NCI-H345 treated with DMSO at 0.1 percent for 48 hours (cell line): ENCODE measurements at regions not wholly inside any gene's neighbourhood (a gene's known extent, or its start where the extent isn't known, plus 50 kb on each side); places are given as distances from the start of the nearest gene placed in this dataset.

Source experiments
- DNase-seq: peaks from one replicate; lab custom pipeline; 2025; ENCODE audit not compliant: unreplicated experiment; lab: John Stamatoyannopoulos, UW

DNA sequence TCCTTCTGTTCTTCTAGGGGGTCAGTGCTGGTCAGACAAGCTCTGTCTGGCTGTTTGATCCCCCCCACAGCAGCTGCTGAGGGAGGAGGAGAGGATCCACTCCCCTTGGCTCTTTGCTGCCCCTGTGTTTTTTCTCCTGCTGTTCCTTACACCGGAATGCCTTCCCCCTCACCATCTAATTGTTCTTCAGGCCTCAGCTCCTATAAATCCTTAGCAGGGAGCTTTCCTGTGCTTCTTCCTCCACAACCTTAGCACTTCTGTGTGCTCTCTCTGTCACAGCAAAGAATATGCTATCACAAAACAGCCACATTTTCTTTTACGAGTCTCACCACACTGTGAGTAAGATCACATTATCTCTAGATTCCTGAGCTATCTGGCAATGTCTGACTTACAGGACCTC, 196.6 kb downstream of the OTOR start:
- DNase-seq = no peak

DNA sequence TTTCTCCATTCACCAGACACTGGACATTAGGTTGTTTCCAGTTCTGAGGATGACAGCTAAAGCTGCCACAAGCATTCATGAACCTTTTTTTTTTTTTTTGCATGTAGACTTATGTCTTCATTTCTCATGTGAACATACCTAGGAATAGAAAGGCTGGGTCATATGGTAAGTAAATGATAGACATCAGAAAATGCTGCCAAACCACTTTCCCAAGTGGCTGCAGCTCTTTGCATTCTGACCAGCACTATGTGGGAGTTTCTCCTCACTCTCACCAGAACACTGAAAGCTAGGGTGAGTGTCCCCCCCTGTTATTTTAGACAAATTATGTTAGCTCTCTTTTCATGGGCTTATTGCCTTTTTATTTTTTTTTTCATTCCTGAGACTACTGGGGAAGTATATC, 197.5 kb downstream of the OTOR start:
- no peak for DNase-seq

DNA sequence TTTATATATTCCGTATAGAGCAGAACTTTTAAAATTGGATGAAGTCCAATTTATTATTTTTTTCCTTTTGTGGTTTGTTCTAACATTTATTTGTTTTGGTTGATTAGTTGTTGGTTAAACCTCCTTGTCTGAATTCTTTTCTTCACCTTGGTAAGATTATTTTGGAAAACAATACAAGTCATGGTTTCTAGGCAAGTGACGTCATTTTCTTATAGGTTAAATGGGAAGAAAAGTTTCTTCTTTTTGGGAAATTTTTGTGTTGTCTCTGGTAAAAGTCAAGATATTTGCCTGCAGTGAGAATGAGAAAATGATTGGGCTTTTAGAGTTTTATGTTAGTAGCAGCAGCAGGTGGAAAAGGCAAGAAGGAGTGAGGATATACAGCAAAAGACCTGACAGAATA, 197.9 kb downstream of the OTOR start:
- DNase-seq = no peak

DNA sequence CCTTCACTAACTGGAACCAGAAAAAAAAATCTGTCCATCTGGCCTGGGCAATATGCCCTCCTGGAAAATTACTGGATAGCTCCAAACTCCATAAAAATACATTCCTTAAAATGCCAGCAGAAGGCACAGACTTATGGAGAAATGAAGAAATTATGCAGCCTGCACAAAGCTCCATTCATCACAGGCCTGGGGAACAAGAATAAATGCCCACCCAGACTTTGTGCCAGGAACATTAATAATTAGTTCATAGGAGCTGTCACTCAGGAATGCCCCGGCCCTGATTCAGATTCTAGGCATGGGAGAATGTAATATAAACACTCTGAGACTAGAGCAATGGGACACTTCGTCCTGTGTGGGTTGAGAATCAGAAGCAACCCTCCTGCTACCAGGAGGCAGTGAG, 199.3 kb downstream of the OTOR start:
- DNase-seq = no peak

DNA sequence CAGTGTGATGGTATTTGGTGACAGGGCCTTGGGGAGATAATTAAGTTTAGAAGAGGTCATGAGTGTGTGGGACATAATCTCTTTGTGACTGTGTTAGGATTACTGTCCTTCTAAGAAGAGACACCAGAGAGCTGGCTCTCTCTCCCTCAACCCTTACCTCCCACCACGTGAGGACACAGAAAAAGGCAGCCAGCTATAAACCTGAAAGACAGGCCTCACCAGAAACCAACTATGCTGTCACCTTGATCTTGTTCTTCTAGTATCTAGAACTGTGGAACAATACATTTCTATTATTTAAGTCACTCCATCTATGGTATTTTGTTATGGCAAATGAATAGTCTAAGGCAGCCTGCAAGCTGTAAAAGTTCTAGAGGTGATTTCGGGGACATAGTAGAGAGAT, 203.7 kb downstream of the OTOR start:
- no peak for DNase-seq

- DNase-seq = no peak
Observed at GRCh38 chr20:16952965-16953364, 204.8 kb downstream of the OTOR start.

DNA sequence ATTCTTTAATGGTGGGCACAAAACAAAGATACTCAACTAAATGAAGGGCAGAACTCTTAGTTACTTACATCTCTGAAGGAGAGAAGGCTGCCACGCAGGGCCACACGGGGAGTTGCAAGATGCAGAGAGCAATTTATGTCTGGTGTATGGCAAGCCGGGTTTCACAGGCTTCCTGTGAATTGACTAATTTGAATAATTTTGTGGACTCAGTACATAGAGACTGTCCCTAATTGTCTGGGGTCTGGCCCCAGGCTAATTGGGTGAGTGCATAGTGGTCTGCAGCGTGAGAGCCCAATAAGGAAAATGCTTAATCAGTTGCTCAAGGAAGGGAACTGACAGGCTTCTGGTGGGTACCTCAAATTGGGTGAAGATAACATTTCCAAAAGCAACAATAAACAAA, 205.7 kb downstream of the OTOR start:
- no peak for DNase-seq

DNA sequence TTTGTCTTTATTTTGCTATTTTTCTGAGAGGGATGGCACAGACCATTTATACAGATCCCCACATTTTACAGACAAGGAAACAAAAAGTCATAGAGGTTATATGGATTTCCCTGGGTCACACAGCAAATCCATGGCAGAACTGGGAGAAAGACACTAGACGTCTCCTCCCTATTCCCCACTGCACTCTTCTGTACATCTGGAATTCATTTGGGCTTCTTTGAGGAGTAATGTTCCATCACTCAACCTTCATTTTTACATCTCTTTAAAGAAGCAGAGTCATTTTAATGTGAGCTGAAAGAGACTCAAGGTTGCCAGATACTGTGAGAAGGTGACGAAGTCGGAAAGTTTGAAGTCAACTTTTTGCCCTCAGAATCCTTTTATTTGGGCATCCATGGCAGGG, 207.3 kb downstream of the OTOR start:
- DNase-seq = no peak

GRCh38 chr20:16955971-16956370, 207.8 kb downstream of the OTOR start:
- DNase-seq = no peak

DNA sequence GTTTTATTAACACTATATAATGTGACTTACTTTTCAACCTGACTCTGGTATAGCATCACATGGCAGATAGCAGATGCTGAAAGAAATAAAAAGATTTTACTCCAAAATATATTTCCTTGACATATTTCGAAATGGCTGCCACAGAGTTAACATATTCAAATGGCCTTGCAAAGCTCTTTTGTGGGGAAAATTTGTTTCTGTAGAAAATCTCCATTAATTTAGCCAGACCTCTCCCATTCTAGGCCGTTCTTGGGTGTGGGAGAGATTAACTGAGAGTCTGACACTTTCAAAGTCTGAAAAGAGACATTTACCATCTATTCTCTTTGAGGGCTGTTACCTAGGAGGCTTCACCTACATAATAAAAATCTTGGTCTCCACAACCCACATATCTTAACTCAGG, 217.2 kb downstream of the OTOR start:
- DNase-seq = no peak

DNA sequence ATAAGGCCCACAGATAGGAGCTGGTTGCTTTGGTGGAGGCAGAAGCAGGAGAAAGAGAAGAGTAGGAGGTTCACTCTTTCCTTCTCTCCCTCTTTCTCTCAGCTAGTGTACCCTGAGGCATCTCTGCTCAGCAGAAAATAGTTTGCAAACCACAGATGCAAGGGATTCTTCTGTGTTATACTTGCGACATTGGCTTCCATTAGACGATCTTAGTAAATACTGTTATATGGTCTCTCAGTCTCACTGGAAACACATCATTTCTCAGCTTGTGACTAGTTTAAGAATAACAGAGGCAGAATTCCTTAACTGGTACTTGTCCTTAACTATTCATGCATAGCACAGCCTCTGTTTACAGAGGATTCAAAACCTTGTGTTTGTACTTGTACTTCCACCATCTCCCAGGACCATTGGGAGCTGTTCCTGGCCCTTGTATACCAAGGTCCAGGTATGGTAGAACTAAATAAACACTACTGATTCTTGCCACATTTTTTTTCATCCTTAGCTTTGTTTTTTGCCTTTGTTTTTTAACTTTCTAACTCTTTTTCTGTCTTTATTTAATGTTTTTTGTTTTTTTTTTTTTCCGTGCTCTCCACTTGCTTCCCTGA, 218.2 kb downstream of the OTOR start:
- no peak for DNase-seq

DNA sequence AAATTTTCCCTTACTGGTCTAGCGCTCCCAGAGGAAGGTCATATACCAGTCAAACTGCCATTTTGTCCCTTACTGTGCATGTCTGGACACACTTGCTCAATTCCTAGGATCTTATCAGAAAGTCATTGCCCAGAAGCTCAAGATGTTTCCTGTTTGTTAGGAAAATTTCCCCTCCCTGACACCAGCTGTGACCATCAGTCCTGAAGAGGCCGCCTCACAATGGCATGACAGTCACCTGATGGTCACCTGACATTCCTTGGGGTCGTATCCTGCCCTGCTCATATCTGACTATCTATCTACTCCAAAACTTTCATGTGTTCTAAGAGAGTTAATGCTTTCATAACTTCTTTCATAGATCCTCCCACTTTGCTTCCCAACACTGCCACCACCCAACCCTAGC, 219.9 kb downstream of the OTOR start:
- no peak for DNase-seq

DNA sequence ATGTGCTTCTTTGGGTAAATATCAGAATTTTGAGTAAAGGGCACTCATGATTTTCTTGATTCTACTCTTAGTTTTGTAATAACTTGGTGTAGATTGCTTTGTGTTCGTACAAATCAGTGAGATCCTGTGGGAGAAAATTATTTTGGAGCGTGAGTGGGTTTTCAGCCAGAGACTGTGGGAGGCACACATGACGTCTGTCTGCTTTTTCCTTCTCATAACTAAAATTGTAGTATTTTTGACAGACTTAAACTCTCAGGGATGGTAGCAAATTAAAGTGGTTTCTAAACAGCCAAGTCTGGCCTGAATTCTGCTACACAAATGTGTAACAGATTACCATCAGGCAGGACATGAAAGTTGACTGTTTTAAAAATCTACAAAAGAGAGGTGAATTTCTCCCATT, 222.6 kb downstream of the OTOR start:
- DNase-seq = no peak

DNA sequence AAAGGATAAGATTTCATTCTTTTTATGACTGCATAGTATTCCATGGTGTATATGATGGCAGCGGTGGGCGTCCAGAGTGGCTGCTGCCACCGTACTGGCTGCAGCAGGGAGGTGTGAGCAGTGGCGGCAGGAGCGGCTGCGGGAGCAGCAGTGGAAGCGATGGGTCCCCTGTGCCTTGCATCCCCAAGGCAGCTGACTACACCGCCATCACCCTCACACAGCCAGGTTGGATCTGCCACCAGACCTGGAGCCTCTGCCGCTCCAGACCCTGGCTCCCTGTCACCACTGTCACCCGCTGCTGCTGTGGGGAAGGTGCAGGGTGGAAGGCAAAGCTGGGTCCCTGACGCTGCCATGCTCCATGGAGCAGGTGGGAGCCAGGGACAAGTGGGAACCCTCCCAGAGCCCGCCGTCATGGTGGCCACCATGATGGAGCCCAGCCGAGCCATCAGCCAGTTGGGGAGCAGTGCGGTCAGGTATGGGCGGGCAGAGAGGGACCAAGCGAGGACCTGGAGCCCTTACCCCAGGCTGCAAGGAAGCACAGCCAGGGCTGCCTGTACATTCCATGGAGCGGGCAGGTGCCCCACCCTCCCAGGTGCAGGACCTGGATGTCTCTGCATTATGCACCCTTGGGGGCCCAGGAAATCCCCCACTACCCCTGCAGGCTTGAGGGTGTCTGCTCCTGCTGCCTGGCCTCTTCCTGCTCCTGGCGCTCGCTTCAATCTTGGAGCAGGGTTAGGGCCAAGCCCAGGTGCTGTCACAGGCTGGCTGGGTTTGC, 226.1 kb downstream of the OTOR start:
- no peak for DNase-seq

DNA sequence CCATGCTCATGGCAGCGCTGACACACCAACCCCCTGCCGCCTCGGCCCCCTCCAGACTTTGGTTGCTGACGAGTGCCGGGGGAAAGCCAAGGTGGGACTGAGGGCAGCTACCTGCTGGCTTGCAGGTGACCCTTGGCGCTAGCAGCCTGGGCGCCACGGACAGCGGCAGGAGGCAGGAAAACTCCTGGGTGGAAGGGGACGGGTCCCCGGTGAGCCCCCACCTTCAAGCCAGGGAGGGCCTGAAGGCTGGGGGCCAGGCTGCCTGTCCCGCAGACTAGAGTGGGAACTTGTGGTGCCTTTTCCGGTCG, 226.7 kb downstream of the OTOR start:
- DNase-seq = no peak

DNA sequence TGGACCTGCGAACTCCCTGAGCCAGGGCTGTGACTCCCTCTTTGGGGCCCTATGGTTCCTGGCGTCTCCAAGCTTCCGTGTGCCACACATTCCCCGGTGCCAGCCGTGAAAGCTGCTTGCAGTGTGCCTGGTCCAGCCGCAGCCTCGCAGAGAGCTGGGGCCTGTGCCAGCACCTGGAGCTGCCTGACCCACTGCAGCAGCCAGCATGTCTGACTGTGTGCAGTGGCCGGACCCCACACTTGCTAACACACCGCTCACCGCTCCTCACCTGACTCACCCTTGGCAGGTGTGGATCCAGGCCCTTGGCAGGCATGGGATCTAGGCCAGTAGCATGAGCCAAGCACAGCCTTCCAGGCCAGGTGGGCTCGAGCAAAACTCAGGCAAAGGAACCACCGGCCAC, 227.5 kb downstream of the OTOR start:
- no peak for DNase-seq

- DNase-seq = no peak
Observed at GRCh38 chr20:16978497-16978896, 230.3 kb downstream of the OTOR start.

DNA sequence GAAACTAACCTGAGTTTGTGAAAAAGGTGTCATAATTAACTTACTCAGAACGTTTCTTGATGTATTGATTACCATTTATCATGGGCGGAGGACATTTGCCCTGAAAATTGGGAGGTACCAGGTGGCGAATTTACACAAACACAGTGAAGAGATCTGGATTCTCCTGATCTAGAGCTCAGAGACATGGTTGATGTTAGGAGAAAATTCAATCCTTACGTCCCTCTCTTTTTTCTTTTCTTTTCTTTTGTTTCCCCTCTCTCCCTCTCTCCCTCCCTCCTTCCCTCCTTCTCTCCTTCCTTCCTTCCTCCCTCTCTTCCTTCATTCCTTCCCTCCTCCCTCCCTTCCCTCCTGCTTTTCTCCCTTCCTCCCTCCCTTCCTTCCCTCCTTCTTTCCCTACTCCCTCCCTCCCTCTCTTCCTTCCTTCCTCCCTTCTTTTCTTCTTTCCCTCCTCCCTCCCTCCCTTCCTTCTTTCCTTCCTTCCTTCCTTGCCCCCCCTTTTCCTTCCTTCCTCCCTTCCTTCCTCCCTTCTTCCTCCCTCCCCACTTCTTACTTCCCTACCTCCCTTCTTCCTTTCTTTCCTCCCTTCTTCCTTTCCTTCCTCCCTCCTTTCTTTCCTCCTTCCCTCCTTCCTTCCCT, 234.1 kb downstream of the OTOR start:
- DNase-seq = no peak

- no peak for DNase-seq
Observed at GRCh38 chr20:16984481-16984880, 236.3 kb downstream of the OTOR start.

DNA sequence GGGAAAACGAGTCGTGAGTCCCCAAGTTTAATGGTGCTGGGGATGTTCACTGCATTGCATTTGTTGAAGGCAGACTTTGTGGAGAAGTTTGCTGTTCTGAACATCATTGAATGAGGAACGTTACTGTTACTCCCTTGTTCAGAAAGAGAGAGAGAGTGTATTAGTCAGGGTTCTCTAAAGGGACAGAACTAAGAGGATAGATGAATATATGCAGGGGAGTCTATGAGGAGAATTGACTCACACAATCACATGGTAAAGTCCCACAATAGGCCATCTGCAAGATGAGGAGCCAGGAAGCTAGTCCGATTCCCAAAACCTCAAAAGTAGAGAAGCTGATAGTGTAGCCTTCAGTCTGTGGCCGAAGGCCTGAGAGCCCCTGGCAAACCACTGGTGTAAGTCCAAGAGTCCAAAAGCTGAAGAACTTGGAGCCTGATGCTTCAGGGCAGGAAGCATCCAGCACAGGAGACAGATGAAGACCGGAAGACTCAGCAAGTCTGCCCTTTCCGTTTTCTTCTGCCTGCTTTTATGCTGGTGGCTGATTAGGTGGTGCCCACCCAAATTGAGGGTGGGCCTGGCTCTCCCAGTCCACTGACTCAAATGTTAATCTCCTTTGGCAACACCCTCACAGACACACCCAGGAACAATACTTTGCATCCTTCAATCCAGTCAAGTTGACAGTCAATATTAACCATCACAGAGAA, 223.5 kb upstream of the PCSK2 start:
- no peak for DNase-seq

DNA sequence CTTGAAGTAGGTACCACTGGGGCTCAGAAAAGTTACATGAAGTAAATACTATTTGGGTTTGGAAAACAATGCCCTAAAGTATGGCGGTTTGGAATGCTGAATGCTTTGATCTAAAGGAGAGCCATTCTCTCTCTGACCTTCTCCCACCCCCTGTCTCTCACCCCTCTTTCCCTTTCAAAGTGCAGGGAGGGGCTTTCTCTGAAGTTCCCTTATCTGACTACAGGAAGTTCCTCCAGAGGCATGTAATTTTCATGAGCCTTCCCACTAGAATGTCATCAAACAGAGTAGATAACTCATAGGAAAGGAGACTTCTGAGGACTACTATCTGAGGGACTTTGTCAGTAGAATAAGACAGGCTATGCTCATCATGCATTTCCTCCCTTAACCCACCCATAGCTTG, 216.7 kb upstream of the PCSK2 start:
- no peak for DNase-seq

DNA sequence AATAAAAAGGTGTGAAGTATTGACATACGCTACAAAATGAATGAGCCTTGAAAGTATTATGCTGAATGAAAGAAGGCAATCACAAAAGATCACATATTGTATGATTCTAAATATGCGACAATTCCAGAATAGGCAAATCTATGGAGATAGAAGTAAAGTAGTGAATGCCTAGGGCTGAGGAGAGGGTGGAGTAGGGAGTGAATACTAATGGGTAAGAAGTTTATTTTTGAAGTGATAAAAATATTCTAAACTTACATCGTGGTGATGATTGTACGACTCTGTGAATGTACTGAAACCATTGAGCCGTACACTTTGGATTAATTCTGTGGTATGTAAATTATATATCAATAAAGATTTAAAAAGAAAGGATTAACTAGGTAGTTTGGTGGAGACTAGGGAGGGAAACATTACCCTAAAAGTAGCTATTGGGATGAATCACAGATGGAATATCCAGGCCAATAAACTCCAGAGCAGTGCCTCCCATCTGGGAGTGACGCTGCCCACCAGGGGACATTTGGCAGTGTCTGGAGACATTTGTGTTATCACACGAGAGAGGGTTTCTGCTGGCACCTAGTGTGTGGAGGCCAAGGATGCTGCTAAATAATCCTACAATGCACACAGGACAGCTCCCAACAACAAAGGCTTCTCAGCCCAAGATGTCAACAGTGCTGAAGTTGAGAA, 214.2 kb upstream of the PCSK2 start:
- DNase-seq = no peak
